Prostate gland (tissue), 2 donors: ENCODE measurements at regions not wholly inside any gene's neighbourhood (a gene's known extent, or its start where the extent isn't known, plus 50 kb on each side); places are given as distances from the start of the nearest gene placed in this dataset.

Source experiments
- DNase-seq: peaks from one replicate; pipeline ENCODE4 v3.0.0-alpha.2; 2019; ENCODE audit warnings: low spot score
- H3K27ac ChIP-seq, 2 donors: fragments of 200-600 bp; sonication (generic); 2 replicates each; pipeline ENCODE4 v1.5.1; 2017 to 2019
- H3K27me3 ChIP-seq: fragments of 200-600 bp; sonication (generic); replicated peaks from 2 replicates; pipeline ENCODE4 v1.5.1; 2019; ENCODE audit not compliant: insufficient read depth
- H3K36me3 ChIP-seq, 2 donors: fragments of 200-600 bp; sonication (generic); 1 replicate in 1 of 2; 2 replicates in 1 of 2; pipeline versions ENCODE4 v1.5.1 to v1.8.1; 2017 to 2019
- H3K4me1 ChIP-seq: fragments of 200-600 bp; sonication (generic); replicated peaks from 2 replicates; pipeline ENCODE4 v1.5.1; 2019
- H3K4me3 ChIP-seq, 2 donors: fragments of 200-600 bp; sonication (generic); 2 replicates each; pipeline ENCODE4 v1.5.1; 2017 to 2019
- H3K9me3 ChIP-seq: fragments of 200-600 bp; sonication (generic); 2 replicates; pipeline ENCODE4 v1.5.1; 2017
- CTCF ChIP-seq, 4 experiments: fragments of 200-600 bp in 2 of 4; fragments of 450-650 bp in 2 of 4; sonication (generic) in 2 of 4; IDR thresholded peaks; 1 replicate in 3 of 4; 2 replicates in 1 of 4; pipeline ENCODE4 v1.5.1; 2016 to 2019; ENCODE audit warnings: antibody characterized with exemption in 4 of 4, mild to moderate bottlenecking in 2 of 4, moderate library complexity in 2 of 4
- POLR2A ChIP-seq: fragments of 450-650 bp; IDR thresholded peaks from one replicate; pipeline ENCODE4 v1.6.1; 2016; ENCODE audit warnings: antibody characterized with exemption, mild to moderate bottlenecking
- POLR2AphosphoS5 ChIP-seq: sonication (generic); formaldehyde crosslinking; IDR thresholded peaks from one replicate; pipeline ENCODE4 v1.6.1; 2017; ENCODE audit warnings: antibody characterized with exemption
- WGBS: methylation state at CpG from one replicate; pipeline ENCODE4 v1.1.5; 2018; 5-methylcytosine and 5-hydroxymethylcytosine counted together
- intact Hi-C: fragments of 100-400 bp; cut with DNase I; formaldehyde crosslinking; loops from one replicate; pipeline ENCODE4 v1.14.2; 2022

- 82% methylated on average over 2 of the region's 2 CpGs for WGBS
Measured at GRCh38 chr15:46461416-46461815, 826.6 kb downstream of the SQOR start.

GRCh38 chr15:46467041-46467440 is 832.2 kb downstream of the SQOR start:
- Histone ChIP-seq H3K4me3 (no peak overlapping the region), H3K27ac (no peak overlapping the region), H3K27me3 (no peaks in the 10 kb centered on the region), H3K36me3 (no peaks in the 10 kb centered on the region), H3K4me1 (no peaks in the 10 kb centered on the region), H3K9me3 (no peaks in the 10 kb centered on the region)
- WGBS = 100% methylated on average over 1 of the region's 1 CpG
- DNase-seq = no peak
- intact Hi-C loops = no loop called here
- no peak for TF ChIP-seq POLR2AphosphoS5
- no peak for TF ChIP-seq CTCF (IDR thresholded peaks at IDR 0.05)
- TF ChIP-seq POLR2A = no peak

More at GRCh38 chr15:46461416-46461815, 826.6 kb downstream of the SQOR start:
- no peak for DNase-seq
- Histone ChIP-seq H3K4me3 (no peak overlapping the region), H3K27me3 (no peaks in the 10 kb centered on the region), H3K27ac (no peak overlapping the region), H3K36me3 (no peaks in the 10 kb centered on the region), H3K9me3 (no peaks in the 10 kb centered on the region), H3K4me1 (no peaks in the 10 kb centered on the region)
- intact Hi-C loops = no loop called here
- TF ChIP-seq POLR2AphosphoS5 = no peak
- TF ChIP-seq POLR2A = no peak
- TF ChIP-seq CTCF (IDR thresholded peaks at IDR 0.05) = no peak

- H3K27me3 ChIP-seq = no peaks in the 10 kb centered on the region
- H3K27ac ChIP-seq = no peak overlapping the region
- TF ChIP-seq POLR2A (no peak), POLR2AphosphoS5 (no peak), CTCF (IDR thresholded peaks at IDR 0.05) (no peak)
- intact Hi-C loops = no loop called here
- H3K4me3 ChIP-seq = no peak overlapping the region
- no peaks in the 10 kb centered on the region for H3K9me3 ChIP-seq
- no peaks in the 10 kb centered on the region for H3K4me1 ChIP-seq
- 69% methylated on average over 1 of the region's 1 CpG for WGBS
- no peaks in the 10 kb centered on the region for H3K36me3 ChIP-seq
- no peak for DNase-seq
Measured at GRCh38 chr15:46471096-46471495, 836.3 kb downstream of the SQOR start.

- H3K4me3 ChIP-seq = no peak overlapping the region
- no peaks in the 10 kb centered on the region for H3K27me3 ChIP-seq
- H3K27ac ChIP-seq = no peak overlapping the region
- H3K4me1 ChIP-seq = no peaks in the 10 kb centered on the region
- no peak for DNase-seq
- intact Hi-C loops = no loop called here
- H3K9me3 ChIP-seq = no peaks in the 10 kb centered on the region
- TF ChIP-seq CTCF (IDR thresholded peaks at IDR 0.05) (no peak), POLR2AphosphoS5 (no peak), POLR2A (no peak)
- WGBS = 56% methylated on average over 1 of the region's 1 CpG
- H3K36me3 ChIP-seq = no peaks in the 10 kb centered on the region
Measured at GRCh38 chr15:46489276-46489675, 854.4 kb downstream of the SQOR start.

GRCh38 chr15:46496491-46497115 is 861.8 kb downstream of the SQOR start:
- Histone ChIP-seq H3K4me3 (no peak overlapping the region), H3K27me3 (no peaks in the 10 kb centered on the region), H3K4me1 (no peaks in the 10 kb centered on the region), H3K36me3 (no peaks in the 10 kb centered on the region), H3K27ac (no peak overlapping the region), H3K9me3 (no peaks in the 10 kb centered on the region)
- TF ChIP-seq POLR2A (no peak), POLR2AphosphoS5 (no peak), CTCF (IDR thresholded peaks at IDR 0.05) (no peak)
- no peak for DNase-seq
- intact Hi-C loops = no loop called here
- 56% methylated on average over 1 of the region's 1 CpG for WGBS
